ENCODE measurements at regions not wholly inside any gene's neighbourhood (a gene's known extent, or its start where the extent isn't known, plus 50 kb on each side); places are given as distances from the start of the nearest gene placed in this dataset.

DNA sequence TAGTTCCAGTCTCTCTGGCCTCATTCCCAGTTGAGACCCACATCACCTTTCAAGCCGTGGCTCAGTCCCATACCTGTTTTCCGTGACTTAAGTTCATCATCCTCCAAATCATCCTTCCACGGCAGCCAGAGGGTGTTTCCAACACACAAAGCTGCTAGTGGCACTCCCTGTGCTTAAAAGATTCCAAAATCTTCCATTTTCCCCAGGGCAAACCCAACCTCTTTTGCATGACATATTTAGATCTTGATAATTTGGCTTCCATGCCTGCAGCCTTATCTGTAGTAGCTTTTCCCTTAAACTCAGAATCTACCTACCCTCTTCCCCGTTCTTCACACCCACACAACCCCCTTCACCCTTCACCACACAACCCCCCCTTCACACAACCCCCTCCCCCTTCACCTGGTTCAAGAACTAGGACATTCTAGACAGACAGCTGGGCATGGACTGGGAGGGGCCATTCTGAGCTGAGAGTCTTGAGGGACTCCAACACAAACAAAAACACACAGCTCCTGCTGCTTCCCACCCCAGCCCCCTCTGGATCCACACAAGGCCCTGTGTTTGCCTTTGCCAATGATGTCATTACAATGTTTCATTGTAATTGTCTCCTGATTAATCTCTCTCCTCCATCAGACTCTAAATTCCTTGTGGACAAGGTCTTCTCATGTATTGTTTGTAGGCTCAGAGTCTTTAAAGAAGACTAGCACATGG lies 268.2 kb downstream of the SH3GL2 start:
- H3K27me3 Mint-ChIP-seq, result no peaks in the 10 kb centered on the region
- no peak overlapping the region for H3K4me3 Mint-ChIP-seq
- H3K4me1 Mint-ChIP-seq, result no peaks in the 10 kb centered on the region
- no peak overlapping the region for H3K27ac Mint-ChIP-seq
- DNase-seq, result no peak
- H3K9me3 Mint-ChIP-seq, result peaks cover 7% of the 10 kb centered on the region
- H3K36me3 Mint-ChIP-seq, result no peaks in the 10 kb centered on the region

DNA sequence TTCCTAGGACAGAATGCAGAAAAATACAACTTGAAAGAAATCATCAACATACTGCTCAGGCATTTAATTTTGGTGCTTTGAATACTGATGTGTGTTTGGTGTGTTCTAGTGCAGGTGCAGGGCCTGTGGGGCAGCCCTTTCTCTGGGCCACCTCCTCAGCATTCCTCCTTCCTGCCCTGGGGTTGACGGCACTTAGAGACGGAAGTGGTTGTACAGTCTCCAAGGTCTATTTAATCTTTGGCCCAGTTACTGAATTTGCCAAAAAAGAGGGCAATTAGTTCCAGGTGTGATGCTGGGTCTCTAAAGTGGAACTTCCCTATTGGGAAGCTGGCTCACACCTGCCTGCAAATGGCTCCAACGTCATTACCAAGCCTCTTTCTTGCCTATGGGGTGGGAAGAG lies 269.0 kb downstream of the SH3GL2 start:
- Mint-ChIP-seq H3K9me3 (peaks cover 7% of the 10 kb centered on the region), H3K27ac (no peak overlapping the region), H3K36me3 (no peaks in the 10 kb centered on the region), H3K4me1 (no peaks in the 10 kb centered on the region), H3K4me3 (no peak overlapping the region), H3K27me3 (no peaks in the 10 kb centered on the region)
- no peak for DNase-seq

DNA sequence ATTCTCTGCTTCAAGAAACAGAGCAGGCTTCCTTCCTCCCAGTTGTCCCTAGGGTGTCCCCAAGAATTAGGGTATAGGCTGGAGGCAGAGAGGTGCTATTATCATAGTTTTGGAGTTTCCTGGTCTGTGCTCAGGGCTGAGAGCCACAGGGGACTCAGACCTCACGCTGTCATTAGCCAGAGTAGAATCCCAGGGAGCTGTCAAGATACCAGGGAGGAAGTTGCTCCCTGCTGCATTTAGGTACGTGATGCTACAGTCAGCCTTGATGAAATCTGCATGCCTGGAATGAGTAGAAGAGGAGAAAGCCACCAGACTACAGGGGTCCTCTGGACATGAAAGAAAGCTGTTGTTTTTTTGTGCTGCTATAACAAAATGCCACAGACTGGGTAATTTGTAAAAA lies 273.2 kb downstream of the SH3GL2 start:
- H3K27me3 Mint-ChIP-seq, result peaks cover 3% of the 10 kb centered on the region
- no peak overlapping the region for H3K4me3 Mint-ChIP-seq
- H3K27ac Mint-ChIP-seq, result no peak overlapping the region
- no peaks in the 10 kb centered on the region for H3K4me1 Mint-ChIP-seq
- no peak for DNase-seq
- H3K36me3 Mint-ChIP-seq, result no peaks in the 10 kb centered on the region
- H3K9me3 Mint-ChIP-seq, result no peaks in the 10 kb centered on the region

- peaks cover 3% of the 10 kb centered on the region for H3K27me3 Mint-ChIP-seq
- H3K9me3 Mint-ChIP-seq, result no peaks in the 10 kb centered on the region
- no peak overlapping the region for H3K27ac Mint-ChIP-seq
- H3K4me3 Mint-ChIP-seq, result no peak overlapping the region
- H3K36me3 Mint-ChIP-seq, result no peaks in the 10 kb centered on the region
- no peaks in the 10 kb centered on the region for H3K4me1 Mint-ChIP-seq
- DNase-seq, result no peak
Observed at GRCh38 chr9:17854487-17854886, 275.6 kb downstream of the SH3GL2 start.

DNA sequence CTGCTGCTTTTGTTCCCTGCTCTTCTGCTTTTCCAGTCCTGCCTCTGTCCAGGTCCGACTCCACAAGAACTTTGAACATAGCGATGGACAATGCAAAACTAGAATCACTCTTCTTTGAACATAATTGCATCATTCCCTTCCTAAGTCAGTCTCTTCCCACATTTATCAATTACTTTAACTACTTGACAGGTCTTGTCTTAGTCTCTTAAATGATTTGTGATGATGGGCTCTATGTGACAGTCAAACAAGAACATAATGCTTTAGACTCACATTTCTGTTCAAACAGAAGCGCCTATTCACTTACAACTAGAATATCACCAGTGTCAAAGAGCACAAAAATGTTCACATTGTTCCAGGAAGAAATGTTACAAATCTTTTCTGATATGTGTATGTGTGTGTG lies 278.1 kb downstream of the SH3GL2 start:
- H3K9me3 Mint-ChIP-seq, result no peaks in the 10 kb centered on the region
- DNase-seq, result no peak
- H3K4me3 Mint-ChIP-seq, result no peak overlapping the region
- no peak overlapping the region for H3K27ac Mint-ChIP-seq
- no peaks in the 10 kb centered on the region for H3K4me1 Mint-ChIP-seq
- H3K27me3 Mint-ChIP-seq, result peaks cover 3% of the 10 kb centered on the region
- H3K36me3 Mint-ChIP-seq, result no peaks in the 10 kb centered on the region

DNA sequence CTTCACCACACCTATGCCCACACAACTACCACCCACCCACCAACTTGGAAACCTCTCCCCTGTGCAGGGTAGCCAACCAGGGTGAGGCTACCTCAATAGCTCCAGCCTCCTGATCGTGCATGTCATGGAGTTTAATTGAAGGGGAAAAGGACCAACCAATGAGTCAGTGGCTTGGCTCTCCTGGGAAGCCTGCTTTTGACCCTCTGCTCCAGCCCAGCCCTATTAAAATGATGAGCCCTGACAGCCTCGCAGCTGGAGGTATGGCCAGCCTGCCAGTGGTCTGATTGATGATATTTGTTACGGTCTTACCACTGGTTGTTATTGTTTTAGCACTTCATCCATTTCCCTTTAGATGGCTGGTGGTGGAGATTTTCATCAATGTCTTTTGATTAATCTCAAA lies 280.4 kb downstream of the SH3GL2 start:
- Mint-ChIP-seq H3K27me3 (peaks cover 8% of the 10 kb centered on the region), H3K9me3 (no peaks in the 10 kb centered on the region), H3K4me3 (no peak overlapping the region), H3K36me3 (peaks cover 1% of the 10 kb centered on the region), H3K27ac (no peak overlapping the region), H3K4me1 (no peaks in the 10 kb centered on the region)
- no peak for DNase-seq

DNA sequence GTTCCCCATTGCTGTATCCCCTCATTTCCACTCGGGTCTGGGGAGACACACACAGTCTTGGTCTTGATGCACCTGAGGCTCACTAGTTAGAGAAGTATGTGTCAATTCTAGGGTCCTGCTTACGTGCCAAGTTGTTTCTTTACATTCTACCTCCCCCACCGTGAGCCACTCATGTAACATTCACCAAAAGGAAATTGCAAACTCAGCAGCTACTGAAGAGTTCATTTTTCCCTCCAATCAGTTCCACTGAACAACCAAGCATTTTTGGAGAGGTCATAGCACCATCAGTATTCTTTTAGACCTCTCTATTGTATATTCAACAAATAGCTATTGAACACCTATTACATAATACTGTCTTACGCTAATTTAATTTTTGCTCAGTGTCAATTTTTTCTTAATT lies 281.1 kb downstream of the SH3GL2 start:
- peaks cover 1% of the 10 kb centered on the region for H3K36me3 Mint-ChIP-seq
- H3K9me3 Mint-ChIP-seq, result no peaks in the 10 kb centered on the region
- H3K4me3 Mint-ChIP-seq, result no peak overlapping the region
- peaks cover 8% of the 10 kb centered on the region for H3K27me3 Mint-ChIP-seq
- DNase-seq, result no peak
- H3K27ac Mint-ChIP-seq, result no peak overlapping the region
- H3K4me1 Mint-ChIP-seq, result no peaks in the 10 kb centered on the region

DNA sequence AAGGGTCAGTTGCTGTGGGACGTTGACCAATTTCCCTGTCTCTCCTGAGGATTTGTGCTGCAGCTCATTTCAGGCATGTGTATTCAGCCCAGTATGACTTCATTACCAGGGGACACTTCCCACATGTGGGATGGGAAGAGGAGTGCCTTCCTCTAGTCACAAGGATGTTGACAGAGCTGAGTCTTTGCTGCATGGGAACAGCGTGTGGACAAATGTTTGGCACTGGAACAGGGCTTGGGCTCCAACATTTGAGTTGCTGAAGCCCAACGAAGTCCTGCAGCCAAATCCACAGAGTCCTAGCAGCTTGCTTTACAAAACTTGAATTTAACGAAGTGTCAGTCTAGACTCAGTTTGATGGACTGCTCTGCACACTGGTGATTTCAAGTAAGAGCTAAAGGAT lies 283.2 kb downstream of the SH3GL2 start:
- no peak for DNase-seq
- Mint-ChIP-seq H3K36me3 (peaks cover 1% of the 10 kb centered on the region), H3K4me3 (no peak overlapping the region), H3K9me3 (no peaks in the 10 kb centered on the region), H3K27me3 (peaks cover 5% of the 10 kb centered on the region), H3K4me1 (no peaks in the 10 kb centered on the region), H3K27ac (no peak overlapping the region)

GRCh38 chr9:17862629-17863028 lies 283.8 kb downstream of the SH3GL2 start:
- Mint-ChIP-seq H3K4me1 (no peaks in the 10 kb centered on the region), H3K9me3 (no peaks in the 10 kb centered on the region), H3K27ac (no peak overlapping the region), H3K4me3 (no peak overlapping the region), H3K36me3 (peaks cover 1% of the 10 kb centered on the region), H3K27me3 (peaks cover 5% of the 10 kb centered on the region)
- DNase-seq, result no peak

- Mint-ChIP-seq H3K4me3 (no peak overlapping the region), H3K27me3 (peaks cover 5% of the 10 kb centered on the region), H3K36me3 (peaks cover 1% of the 10 kb centered on the region), H3K27ac (no peak overlapping the region), H3K9me3 (no peaks in the 10 kb centered on the region), H3K4me1 (no peaks in the 10 kb centered on the region)
- DNase-seq, result no peak
Observed at GRCh38 chr9:17863213-17863883, 284.5 kb downstream of the SH3GL2 start.

DNA sequence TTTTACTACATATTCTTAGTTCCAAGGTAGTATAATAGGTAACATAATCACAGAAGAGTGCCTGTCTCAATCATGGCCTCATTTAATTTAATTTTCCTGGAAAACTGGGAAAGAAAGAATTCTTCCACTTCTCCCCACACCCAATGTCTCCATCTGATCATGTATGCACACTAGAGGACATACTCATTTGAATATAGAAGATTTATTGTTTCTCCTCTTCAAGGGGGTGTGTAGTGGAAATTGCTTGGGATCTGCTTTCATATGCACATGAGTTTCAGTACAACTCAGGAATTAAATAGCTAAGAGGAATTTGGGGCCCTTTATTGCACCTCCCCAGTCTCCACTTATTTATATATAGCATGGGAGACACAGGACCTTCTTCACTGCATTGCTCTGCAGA lies 285.1 kb downstream of the SH3GL2 start:
- Mint-ChIP-seq H3K4me1 (no peaks in the 10 kb centered on the region), H3K4me3 (no peak overlapping the region), H3K36me3 (peaks cover 1% of the 10 kb centered on the region), H3K27me3 (peaks cover 5% of the 10 kb centered on the region), H3K9me3 (no peaks in the 10 kb centered on the region), H3K27ac (no peak overlapping the region)
- no peak for DNase-seq

DNA sequence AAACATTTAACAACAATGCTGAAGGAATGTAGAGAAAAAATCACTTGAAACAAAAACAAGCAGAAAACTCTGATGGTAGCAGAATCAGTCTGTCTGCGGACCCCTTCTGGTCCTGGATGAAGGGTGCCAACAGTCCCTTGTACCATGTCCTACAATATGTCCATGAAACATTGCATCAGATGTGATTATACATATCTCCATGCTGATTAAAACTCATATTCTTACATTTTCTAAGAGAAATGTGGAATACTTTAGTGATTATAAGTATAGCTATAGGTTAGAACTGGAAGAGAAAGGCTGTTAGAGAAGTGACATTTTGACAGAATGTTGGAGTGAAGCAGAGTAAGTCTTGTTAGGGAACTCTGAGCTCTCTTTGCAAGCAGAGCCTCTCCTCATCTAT lies 286.1 kb downstream of the SH3GL2 start:
- H3K4me1 Mint-ChIP-seq, result no peaks in the 10 kb centered on the region

DNA sequence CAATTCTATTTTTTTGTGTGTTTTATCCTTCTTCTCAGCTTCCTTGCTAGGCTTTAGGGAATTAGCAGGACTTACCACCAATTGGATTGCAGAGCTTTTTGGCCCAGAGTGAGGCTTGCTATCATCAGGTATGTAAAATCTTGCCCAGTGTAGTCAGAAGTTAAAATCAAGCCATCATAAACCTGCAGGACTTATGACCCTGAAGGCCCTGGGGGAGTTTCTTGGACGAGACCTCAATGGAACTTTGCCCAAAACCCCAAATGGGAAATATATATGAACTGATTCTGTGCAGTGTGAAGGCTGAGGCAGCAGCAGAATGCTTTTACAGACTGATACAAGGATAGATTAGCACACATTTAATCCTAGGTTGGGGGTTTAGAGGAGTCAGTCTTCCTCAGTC lies 287.0 kb downstream of the SH3GL2 start:
- Mint-ChIP-seq H3K4me1 (no peaks in the 10 kb centered on the region), H3K27me3 (peaks cover 5% of the 10 kb centered on the region), H3K36me3 (peaks cover 1% of the 10 kb centered on the region), H3K27ac (no peak overlapping the region), H3K4me3 (no peak overlapping the region), H3K9me3 (no peaks in the 10 kb centered on the region)
- DNase-seq, result no peak

More for the DNA sequence above, 286.1 kb downstream of the SH3GL2 start:
- DNase-seq, result no peak
- Mint-ChIP-seq H3K27ac (no peak overlapping the region), H3K9me3 (no peaks in the 10 kb centered on the region), H3K27me3 (peaks cover 5% of the 10 kb centered on the region), H3K4me3 (no peak overlapping the region), H3K36me3 (peaks cover 1% of the 10 kb centered on the region)

- peaks cover 2% of the 10 kb centered on the region for H3K9me3 Mint-ChIP-seq
- H3K4me3 Mint-ChIP-seq, result no peak overlapping the region
- no peaks in the 10 kb centered on the region for H3K27me3 Mint-ChIP-seq
- DNase-seq, result no peak
- no peaks in the 10 kb centered on the region for H3K36me3 Mint-ChIP-seq
- no peaks in the 10 kb centered on the region for H3K4me1 Mint-ChIP-seq
- no peak overlapping the region for H3K27ac Mint-ChIP-seq
Observed at GRCh38 chr9:17870722-17871121, 291.9 kb downstream of the SH3GL2 start.

GRCh38 chr9:17871213-17871890 lies 292.5 kb downstream of the SH3GL2 start:
- Mint-ChIP-seq H3K27ac (no peak overlapping the region), H3K27me3 (no peaks in the 10 kb centered on the region), H3K9me3 (peaks cover 2% of the 10 kb centered on the region), H3K36me3 (no peaks in the 10 kb centered on the region), H3K4me1 (no peaks in the 10 kb centered on the region), H3K4me3 (no peak overlapping the region)
- DNase-seq, result no peak

DNA sequence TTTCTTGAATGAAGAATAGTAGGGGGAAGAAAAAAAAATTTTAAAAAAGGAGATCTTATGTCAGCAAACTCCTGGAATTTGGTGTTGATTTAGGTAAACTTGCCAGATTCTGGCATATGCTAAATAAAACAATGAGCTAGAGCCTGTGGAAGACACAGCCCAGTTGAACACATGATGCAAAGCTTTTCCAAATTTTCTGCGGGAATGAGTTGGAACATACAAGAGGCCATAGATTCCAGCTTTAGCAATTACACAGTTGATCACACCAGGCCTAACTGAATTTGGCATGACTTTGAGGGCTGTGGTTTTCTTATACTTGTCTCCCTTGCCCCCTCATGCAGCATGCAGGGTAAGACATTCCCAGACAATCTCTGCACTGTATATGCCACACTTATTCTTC lies 297.0 kb downstream of the SH3GL2 start:
- Mint-ChIP-seq H3K4me3 (no peak overlapping the region), H3K4me1 (no peaks in the 10 kb centered on the region), H3K36me3 (no peaks in the 10 kb centered on the region), H3K27ac (no peak overlapping the region), H3K9me3 (peaks cover 2% of the 10 kb centered on the region), H3K27me3 (no peaks in the 10 kb centered on the region)
- no peak for DNase-seq

Measured in activated naive CD8-positive, alpha-beta T cell treated with anti-CD3 and anti-CD28 coated beads for 36 hours (primary cell).